ENCODE measurements at regions not wholly inside any gene's neighbourhood (a gene's known extent, or its start where the extent isn't known, plus 50 kb on each side); places are given as distances from the start of the nearest gene placed in this dataset.

DNA sequence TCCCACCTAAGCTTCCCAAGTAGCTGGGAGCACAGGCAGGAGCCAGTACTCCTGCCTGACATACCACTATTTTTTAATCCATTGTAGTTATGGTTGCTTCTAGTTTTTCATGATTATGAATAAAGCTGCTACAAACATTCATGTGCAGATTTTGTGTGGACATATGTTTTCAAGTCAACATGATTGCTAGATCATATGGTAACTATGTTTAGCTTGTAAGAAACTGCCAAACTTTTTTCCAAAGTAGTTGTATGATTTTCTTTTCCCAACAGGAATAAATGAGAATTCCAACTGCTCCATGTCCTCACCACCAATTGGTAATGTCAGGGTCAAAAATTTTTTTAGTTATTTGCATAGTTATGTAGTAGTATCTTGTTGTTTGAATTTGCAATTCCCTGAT lies 136.8 kb upstream of the THRB start:
- Histone ChIP-seq H3K36me3 (no peaks in the 10 kb centered on the region), H3K27me3 (no peaks in the 10 kb centered on the region), H3K4me1 (no peaks in the 10 kb centered on the region), H3K4me3 (no peak overlapping the region), H3K9me3 (no peaks in the 10 kb centered on the region), H3K27ac (no peak overlapping the region)
- DNase-seq (ENCODE audit: low spot score in 2 of 2), result no peak
- TF ChIP-seq, protein P1, sequence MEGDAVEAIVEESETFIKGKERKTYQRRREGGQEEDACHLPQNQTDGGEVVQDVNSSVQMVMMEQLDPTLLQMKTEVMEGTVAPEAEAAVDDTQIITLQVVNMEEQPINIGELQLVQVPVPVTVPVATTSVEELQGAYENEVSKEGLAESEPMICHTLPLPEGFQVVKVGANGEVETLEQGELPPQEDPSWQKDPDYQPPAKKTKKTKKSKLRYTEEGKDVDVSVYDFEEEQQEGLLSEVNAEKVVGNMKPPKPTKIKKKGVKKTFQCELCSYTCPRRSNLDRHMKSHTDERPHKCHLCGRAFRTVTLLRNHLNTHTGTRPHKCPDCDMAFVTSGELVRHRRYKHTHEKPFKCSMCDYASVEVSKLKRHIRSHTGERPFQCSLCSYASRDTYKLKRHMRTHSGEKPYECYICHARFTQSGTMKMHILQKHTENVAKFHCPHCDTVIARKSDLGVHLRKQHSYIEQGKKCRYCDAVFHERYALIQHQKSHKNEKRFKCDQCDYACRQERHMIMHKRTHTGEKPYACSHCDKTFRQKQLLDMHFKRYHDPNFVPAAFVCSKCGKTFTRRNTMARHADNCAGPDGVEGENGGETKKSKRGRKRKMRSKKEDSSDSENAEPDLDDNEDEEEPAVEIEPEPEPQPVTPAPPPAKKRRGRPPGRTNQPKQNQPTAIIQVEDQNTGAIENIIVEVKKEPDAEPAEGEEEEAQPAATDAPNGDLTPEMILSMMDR (IDR thresholded peaks at IDR 0.05), result no peak
- TF ChIP-seq POLR2AphosphoS5 (IDR thresholded peaks at IDR 0.05) (no peak), POLR2A (IDR thresholded peaks at IDR 0.05) (no peak), EP300 (IDR thresholded peaks at IDR 0.05) (no peak)

DNA sequence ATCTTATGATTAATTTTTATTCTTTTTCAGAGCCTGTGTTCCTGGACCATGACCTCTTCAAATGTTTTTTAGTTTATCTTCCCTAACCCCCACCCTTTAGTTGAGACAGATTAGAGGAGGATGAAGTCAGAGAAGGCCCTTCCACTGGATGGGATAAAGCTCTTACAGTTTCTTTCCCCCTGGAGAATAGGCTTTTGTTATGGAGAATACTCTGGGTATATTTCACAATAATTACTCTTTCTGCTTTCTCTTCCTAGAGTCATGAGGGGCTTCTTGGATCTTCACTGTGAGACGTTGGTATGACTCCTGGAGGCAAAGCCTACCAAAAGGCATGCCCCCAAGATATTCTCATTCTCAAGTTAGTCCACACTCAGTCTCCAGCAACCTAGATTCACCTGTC lies 144.4 kb upstream of the THRB start:
- Histone ChIP-seq H3K9me3 (no peaks in the 10 kb centered on the region), H3K27ac (no peak overlapping the region), H3K4me3 (no peak overlapping the region), H3K4me1 (no peaks in the 10 kb centered on the region), H3K27me3 (no peaks in the 10 kb centered on the region), H3K36me3 (no peaks in the 10 kb centered on the region)
- DNase-seq (ENCODE audit: low spot score in 2 of 2), result no peak
- WGBS, result 84% methylated on average over 1 of the region's 1 CpG
- no peak for TF ChIP-seq POLR2A (IDR thresholded peaks at IDR 0.05)
- no peak for TF ChIP-seq EP300 (IDR thresholded peaks at IDR 0.05)
- TF ChIP-seq POLR2AphosphoS5 (IDR thresholded peaks at IDR 0.05), result no peak
- TF ChIP-seq, protein P1 (IDR thresholded peaks at IDR 0.05), result no peak

DNA sequence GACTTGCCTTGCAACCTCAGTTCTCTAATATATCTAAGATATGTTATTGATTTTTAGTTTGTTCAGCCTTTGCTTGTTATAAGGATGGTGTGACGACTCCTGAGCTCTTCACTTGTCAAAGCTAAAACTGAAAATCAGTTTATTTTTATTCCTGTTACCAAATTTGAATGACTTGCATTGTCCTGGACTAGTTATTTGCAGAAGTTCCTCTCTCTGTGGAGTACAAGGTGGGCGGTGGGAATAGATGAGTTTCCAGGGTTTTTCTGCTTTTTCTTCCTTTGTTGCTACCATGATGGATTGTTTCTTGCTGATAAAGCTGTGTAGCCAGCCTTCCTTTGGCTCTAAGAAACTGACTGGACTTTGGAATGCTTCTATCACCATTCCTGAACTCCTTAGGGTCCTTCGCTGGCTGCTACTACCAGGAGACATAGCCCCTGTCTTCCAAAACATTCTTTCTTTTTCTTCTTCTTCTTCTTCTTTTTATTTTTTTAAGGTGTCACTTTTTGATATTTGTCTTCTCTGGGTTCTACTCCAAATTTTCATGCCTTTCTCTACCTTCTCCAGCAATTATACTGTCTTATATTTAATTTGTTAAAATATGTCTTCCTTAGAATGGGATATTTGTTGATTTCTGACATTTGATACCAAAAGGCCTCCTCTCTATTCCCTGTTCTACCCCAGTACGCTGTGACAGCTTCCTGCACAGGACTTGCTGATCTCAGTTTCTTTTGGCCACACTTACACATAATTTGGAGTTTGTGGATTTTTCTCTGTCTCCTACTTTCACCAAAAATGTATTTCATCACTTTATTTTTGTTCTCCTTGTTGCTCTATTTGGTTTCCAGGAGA lies 145.1 kb upstream of the THRB start:
- Histone ChIP-seq H3K27ac (no peak overlapping the region), H3K36me3 (no peaks in the 10 kb centered on the region), H3K4me3 (no peak overlapping the region), H3K4me1 (no peaks in the 10 kb centered on the region), H3K27me3 (no peaks in the 10 kb centered on the region), H3K9me3 (no peaks in the 10 kb centered on the region)
- TF ChIP-seq EP300 (IDR thresholded peaks at IDR 0.05) (no peak), POLR2AphosphoS5 (IDR thresholded peaks at IDR 0.05) (no peak), POLR2A (IDR thresholded peaks at IDR 0.05) (no peak)
- TF ChIP-seq, protein P1 (IDR thresholded peaks at IDR 0.05), result no peak
- no peak for DNase-seq (ENCODE audit: low spot score in 2 of 2)
- WGBS, result 76% methylated on average over 4 of the region's 4 CpGs

DNA sequence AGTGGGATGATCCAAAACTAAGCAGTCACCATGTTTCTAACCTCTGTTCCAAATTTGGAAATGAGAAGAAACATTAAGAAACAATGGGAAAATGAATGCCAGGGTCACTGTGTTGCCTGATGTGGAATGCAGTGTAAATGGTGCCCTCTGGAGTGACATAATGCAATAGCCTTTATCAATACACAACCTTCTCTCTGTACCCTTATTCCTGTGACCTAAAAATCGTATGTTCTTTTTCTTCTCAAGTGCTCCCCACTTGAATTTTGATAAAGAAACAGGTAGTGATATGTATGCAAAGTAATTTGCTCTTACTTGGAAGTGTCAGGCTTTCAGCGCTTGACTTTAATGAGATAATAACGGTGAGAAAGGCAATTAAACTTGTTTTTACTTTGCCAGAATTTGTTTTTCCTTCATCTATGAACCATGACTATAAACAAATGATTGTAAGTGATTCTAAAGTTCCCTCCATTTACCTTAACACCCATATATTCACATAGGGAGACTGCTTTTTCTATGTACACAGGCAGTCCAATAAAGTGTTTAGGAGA lies 145.8 kb upstream of the THRB start:
- Histone ChIP-seq H3K36me3 (no peaks in the 10 kb centered on the region), H3K4me3 (no peak overlapping the region), H3K9me3 (no peaks in the 10 kb centered on the region), H3K4me1 (no peaks in the 10 kb centered on the region), H3K27me3 (no peaks in the 10 kb centered on the region), H3K27ac (no peak overlapping the region)
- 43% methylated on average over 3 of the region's 3 CpGs for WGBS
- TF ChIP-seq EP300 (IDR thresholded peaks at IDR 0.05) (no peak), POLR2AphosphoS5 (IDR thresholded peaks at IDR 0.05) (no peak), POLR2A (IDR thresholded peaks at IDR 0.05) (no peak)
- TF ChIP-seq, protein P1 (IDR thresholded peaks at IDR 0.05), result peak; percentile 2 to 41
- DNase-seq (ENCODE audit: low spot score in 2 of 2), result no peak

DNA sequence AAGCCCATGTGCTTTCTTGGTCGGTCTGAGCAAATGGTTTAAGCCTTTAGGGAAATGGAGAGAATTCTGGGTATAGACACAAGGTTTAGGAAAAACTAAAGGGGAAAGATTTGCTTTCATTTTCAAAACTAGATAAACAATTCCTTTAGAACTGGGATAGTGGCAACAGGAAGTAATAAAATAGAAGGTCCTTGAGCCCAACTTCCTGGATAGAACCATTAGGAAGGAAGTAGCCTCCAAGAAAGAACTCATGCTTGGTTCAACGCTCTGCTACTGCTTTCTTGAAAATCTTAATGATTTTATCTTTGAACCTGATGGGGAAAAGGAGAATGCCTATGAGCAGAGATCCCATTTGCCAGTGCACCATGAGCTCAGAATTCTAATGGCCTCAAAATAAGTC lies 147.0 kb upstream of the THRB start:
- Histone ChIP-seq H3K27me3 (no peaks in the 10 kb centered on the region), H3K4me3 (no peak overlapping the region), H3K9me3 (no peaks in the 10 kb centered on the region), H3K27ac (no peak overlapping the region), H3K4me1 (no peaks in the 10 kb centered on the region), H3K36me3 (no peaks in the 10 kb centered on the region)
- TF ChIP-seq, protein P1 (IDR thresholded peaks at IDR 0.05), result no peak
- no peak for TF ChIP-seq POLR2A (IDR thresholded peaks at IDR 0.05)
- no peak for TF ChIP-seq EP300 (IDR thresholded peaks at IDR 0.05)
- TF ChIP-seq POLR2AphosphoS5 (IDR thresholded peaks at IDR 0.05), result no peak
- DNase-seq (ENCODE audit: low spot score in 2 of 2), result no peak
- WGBS, result 57% methylated on average over 2 of the region's 2 CpGs

Data from suprapubic skin (tissue), 4 donors.